Adrenal gland (tissue), 9 donors: ENCODE measurements at regions not wholly inside any gene's neighbourhood (a gene's known extent, or its start where the extent isn't known, plus 50 kb on each side); places are given as distances from the start of the nearest gene placed in this dataset.

Source experiments
- DNase-seq, 7 donors: peaks; one replicate each; pipeline ENCODE4 v3.0.0-alpha.2; 2019 to 2020
- H3K27ac ChIP-seq, 5 donors: fragments of 200-600 bp; sonication (generic) in 4 of 5; 1 replicate in 3 of 5; 2 replicates in 2 of 5; pipeline versions ENCODE4 v1.5.1 to v1.8.0; 2016 to 2020; ENCODE audit warnings: mild to moderate bottlenecking in 1 of 5
- H3K27me3 ChIP-seq: fragments of 200-600 bp; 2 replicates; pipeline ENCODE4 v1.8.0; 2021
- H3K36me3 ChIP-seq, 2 donors: fragments of 200-600 bp; replicated peaks in 1 of 2; 1 replicate in 1 of 2; 2 replicates in 1 of 2; pipeline versions ENCODE4 v1.5.1 to v1.8.0; 2018 to 2022
- H3K4me1 ChIP-seq, 2 donors: fragments of 200-600 bp; replicated peaks in 1 of 2; 1 replicate in 1 of 2; 2 replicates in 1 of 2; pipeline versions ENCODE4 v1.5.1 to v1.8.0; 2018 to 2021
- H3K4me3 ChIP-seq, 4 donors: fragments of 200-600 bp; sonication (generic) in 3 of 4; one replicate each; pipeline ENCODE4 v1.5.1; 2016 to 2018
- H3K9me3 ChIP-seq, 3 donors: fragments of 200-600 bp; sonication (generic) in 1 of 3; replicated peaks in 1 of 3; 1 replicate in 2 of 3; 2 replicates in 1 of 3; pipeline versions ENCODE4 v1.5.1 to v1.8.0; 2016 to 2021
- POLR2A ChIP-seq, 2 donors: fragments of 450-650 bp; IDR thresholded peaks; one replicate each; pipeline ENCODE4 v1.6.1; 2017; ENCODE audit warnings: antibody characterized with exemption in 2 of 2, mild to moderate bottlenecking in 2 of 2, moderate library complexity in 1 of 2
- WGBS, 4 donors: extraction: QIAGEN DNeasy Blood & Tissue Kit in 2 of 4; methylation state at CpG; one replicate each; pipeline versions ENCODE4 v1.1.5 to v1.1.7; 2013 to 2017; 5-methylcytosine and 5-hydroxymethylcytosine counted together
- intact Hi-C, 2 donors: fragments of 100-400 bp; cut with DNase I; formaldehyde crosslinking; loops; one replicate each; pipeline versions ENCODE4 v1.14.1 to v1.15.0; 2022 to 2023
- TF ChIP-seq, protein P1 (sequence below), 6 experiments: fragments of 450-650 bp in 4 of 6; fragments of 200-600 bp in 2 of 6; sonication (generic) in 1 of 6; IDR thresholded peaks; 1 replicate in 5 of 6; 2 replicates in 1 of 6; pipeline versions ENCODE4 v1.5.1 to v1.8.0; 2016 to 2021; ENCODE audit warnings: antibody characterized with exemption in 6 of 6, mild to moderate bottlenecking in 2 of 6, moderate library complexity in 1 of 6
- donor health status: healthy with polysubstance abuse.
- donor health status: Bipolar disorder and iron deficiency.
- donor health status: DM: yes; HTN: yes; CAD: no.
- donor health status: DM: no; HTN: no; CAD: no.
- donor health status: DM: no; HTN: no; CAD: no.

DNA sequence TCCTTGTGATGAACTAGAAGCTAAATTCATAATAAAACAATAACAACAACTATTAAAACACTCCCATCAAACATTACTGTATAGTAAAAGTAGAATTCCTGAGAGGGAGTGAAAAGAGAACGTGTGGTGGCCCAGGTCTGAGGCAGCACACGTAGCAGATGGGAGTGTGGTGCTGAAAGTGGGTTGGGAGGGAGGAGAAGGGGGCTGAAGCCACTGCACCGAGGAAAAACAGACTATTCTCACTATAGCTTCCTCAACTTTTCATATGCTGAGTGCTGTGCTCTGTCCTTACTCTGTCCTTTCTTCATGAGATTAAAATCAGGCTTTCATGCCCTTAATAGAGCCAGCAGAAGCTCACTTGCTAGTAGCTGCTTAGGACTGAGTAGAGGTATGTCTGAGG is 170.9 kb downstream of the PCSK1 start:
- no peaks in the 10 kb centered on the region for H3K36me3 ChIP-seq
- WGBS, 4 donors: 60 to 72% (median 65%) methylated on average over 3 of the region's 3 CpGs
- TF ChIP-seq, protein P1, sequence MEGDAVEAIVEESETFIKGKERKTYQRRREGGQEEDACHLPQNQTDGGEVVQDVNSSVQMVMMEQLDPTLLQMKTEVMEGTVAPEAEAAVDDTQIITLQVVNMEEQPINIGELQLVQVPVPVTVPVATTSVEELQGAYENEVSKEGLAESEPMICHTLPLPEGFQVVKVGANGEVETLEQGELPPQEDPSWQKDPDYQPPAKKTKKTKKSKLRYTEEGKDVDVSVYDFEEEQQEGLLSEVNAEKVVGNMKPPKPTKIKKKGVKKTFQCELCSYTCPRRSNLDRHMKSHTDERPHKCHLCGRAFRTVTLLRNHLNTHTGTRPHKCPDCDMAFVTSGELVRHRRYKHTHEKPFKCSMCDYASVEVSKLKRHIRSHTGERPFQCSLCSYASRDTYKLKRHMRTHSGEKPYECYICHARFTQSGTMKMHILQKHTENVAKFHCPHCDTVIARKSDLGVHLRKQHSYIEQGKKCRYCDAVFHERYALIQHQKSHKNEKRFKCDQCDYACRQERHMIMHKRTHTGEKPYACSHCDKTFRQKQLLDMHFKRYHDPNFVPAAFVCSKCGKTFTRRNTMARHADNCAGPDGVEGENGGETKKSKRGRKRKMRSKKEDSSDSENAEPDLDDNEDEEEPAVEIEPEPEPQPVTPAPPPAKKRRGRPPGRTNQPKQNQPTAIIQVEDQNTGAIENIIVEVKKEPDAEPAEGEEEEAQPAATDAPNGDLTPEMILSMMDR (IDR thresholded peaks at IDR 0.05): no peak
- no peak for TF ChIP-seq POLR2A (IDR thresholded peaks at IDR 0.05)
- intact Hi-C loops: no loop called here
- H3K4me1 ChIP-seq: peaks cover 0 to 11% of the 10 kb centered on the region in 2 donors
- no peak for DNase-seq
- no peak overlapping the region for H3K27ac ChIP-seq
- H3K27me3 ChIP-seq: no peaks in the 10 kb centered on the region
- H3K4me3 ChIP-seq: no peak overlapping the region
- peaks cover 0 to 3% (median 0%) of the 10 kb centered on the region in 3 donors for H3K9me3 ChIP-seq

DNA sequence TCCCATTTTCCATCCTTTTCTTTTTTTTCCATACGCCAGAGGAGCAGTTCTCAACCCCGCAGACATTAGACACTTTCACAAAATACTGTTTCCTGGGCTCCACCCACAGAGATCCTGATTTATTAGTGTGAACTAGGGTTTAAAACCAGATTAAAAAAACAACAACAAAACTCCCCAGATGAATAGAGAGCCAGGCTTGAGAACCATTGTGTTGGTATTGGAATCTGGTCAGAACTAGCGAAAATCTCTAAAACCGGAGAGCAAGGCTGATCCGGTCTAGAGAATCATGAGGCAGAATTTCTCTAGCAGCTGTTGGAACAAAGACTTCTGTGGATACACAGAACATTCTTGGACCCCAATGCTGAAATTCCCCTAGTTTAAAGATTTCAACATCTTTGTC is 173.0 kb downstream of the PCSK1 start:
- no peak overlapping the region for H3K4me3 ChIP-seq
- peak overlapping the region in 1 of 5 donors; percentile 37 for H3K27ac ChIP-seq
- H3K36me3 ChIP-seq: no peaks in the 10 kb centered on the region
- H3K4me1 ChIP-seq: peaks cover 0 to 11% of the 10 kb centered on the region in 2 donors
- DNase-seq: no peak
- TF ChIP-seq, protein P1 (IDR thresholded peaks at IDR 0.05): no peak
- TF ChIP-seq POLR2A (IDR thresholded peaks at IDR 0.05): no peak
- H3K9me3 ChIP-seq: no peaks in the 10 kb centered on the region
- intact Hi-C loops: no loop called here
- WGBS, 4 donors: 63 to 72% (median 65%) methylated on average over 5 of the region's 5 CpGs
- no peaks in the 10 kb centered on the region for H3K27me3 ChIP-seq

DNA sequence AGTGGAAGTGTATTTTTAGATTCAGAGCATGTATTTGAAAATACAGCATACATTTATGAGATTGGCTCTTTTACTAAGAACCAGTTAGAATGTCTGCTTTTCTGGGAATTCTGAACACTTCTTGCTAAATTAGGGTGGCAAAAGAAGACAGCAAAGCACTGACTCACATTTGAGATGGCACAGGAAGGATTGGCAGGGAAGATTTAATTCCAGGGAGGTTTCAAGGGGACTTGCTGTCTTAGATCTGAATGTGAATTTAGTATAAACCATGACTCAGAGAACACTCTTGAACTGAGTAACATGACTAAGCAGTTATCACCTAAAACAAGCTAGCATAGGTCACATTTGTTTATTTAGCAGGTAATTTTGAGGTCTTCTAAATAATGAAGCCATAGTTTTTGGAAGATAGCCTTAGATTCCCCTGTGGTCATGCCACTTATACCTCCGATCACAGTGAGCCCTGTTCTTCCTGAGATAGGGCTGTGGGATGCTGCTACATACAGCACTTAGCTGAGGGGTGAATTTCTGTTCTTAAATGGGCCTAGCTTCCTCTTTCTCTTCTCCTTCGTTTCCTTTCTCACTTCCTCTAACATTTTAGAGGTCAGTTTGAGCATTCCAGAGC is 173.8 kb downstream of the PCSK1 start:
- Histone ChIP-seq H3K36me3 (no peaks in the 10 kb centered on the region), H3K4me3 (no peak overlapping the region), H3K27ac (peak overlapping the region in 1 of 5 donors; percentile 37), H3K9me3 (no peaks in the 10 kb centered on the region), H3K27me3 (no peaks in the 10 kb centered on the region), H3K4me1 (peaks cover 0 to 11% of the 10 kb centered on the region in 2 donors)
- 39 to 43% (median 41%) methylated on average over 2 of the region's 2 CpGs for WGBS, 4 donors
- no peak for DNase-seq
- TF ChIP-seq POLR2A (IDR thresholded peaks at IDR 0.05): no peak
- TF ChIP-seq, protein P1 (IDR thresholded peaks at IDR 0.05): no peak
- intact Hi-C loops: no loop called here

DNA sequence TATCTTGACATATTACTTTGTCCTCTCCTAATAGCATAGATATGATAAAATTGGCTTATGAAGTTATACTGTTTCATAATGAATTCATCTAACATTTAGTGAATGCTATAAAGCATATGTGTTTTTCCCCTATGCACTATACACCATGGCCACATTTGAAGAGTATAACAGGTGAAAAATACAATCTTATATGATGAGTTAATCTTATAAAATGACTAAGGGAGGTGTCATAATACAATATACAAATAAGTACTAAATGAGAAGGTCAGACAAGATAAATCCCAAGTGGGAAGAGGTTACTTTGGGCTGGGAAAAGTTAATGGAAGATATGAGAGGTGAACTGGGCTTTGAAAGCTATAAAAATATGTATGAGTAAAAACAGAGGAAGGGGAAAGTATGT is 174.4 kb downstream of the PCSK1 start:
- DNase-seq: no peak
- Histone ChIP-seq H3K36me3 (no peaks in the 10 kb centered on the region), H3K4me3 (no peak overlapping the region), H3K4me1 (peaks cover 0 to 11% of the 10 kb centered on the region in 2 donors), H3K27ac (no peak overlapping the region), H3K9me3 (no peaks in the 10 kb centered on the region), H3K27me3 (no peaks in the 10 kb centered on the region)
- no peak for TF ChIP-seq POLR2A (IDR thresholded peaks at IDR 0.05)
- TF ChIP-seq, protein P1 (IDR thresholded peaks at IDR 0.05): no peak
- intact Hi-C loops: no loop called here
